HG02798 (cell line): ENCODE measurements at regions not wholly inside any gene's neighbourhood (a gene's known extent, or its start where the extent isn't known, plus 50 kb on each side); places are given as distances from the start of the nearest gene placed in this dataset.
"Not testable (repeated sequence)": the region's sequence is repeated elsewhere in the genome, so short reads cannot be mapped to it uniquely, and the experiment has no call there.

Experiments
- ATAC-seq: cut with Tn5 transposase; IDR thresholded peaks from one replicate; pipeline ENCODE4 v1.9.1; 2021; ENCODE audit warnings: mild to moderate bottlenecking; ENCODE audit not compliant: unreplicated experiment, poor library complexity

GRCh38 chr2:2738276-2738675 is 407.2 kb upstream of the MYT1L start:
- no peak for ATAC-seq

GRCh38 chr2:2735041-2735440 is 404.0 kb upstream of the MYT1L start:
- no peak for ATAC-seq

DNA sequence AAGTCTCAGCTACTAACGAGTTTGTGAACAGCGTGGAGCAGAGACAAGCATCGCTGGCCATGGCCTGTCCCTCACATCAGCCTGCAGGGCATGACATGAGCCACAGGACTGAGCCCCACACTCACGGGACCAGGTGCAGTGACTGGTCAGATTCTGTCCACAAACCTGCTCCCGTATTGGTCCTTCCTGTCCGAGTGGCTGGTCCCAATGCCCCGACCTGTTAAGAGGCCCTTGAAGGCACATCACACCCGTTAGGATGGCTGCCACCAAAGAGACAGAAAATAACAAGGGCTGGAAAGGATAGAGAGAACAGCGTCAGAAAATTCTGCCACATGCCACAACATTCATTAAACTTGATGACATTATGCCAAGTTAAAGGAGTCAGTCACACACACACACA is 403.2 kb upstream of the MYT1L start:
- ATAC-seq: no peak

DNA sequence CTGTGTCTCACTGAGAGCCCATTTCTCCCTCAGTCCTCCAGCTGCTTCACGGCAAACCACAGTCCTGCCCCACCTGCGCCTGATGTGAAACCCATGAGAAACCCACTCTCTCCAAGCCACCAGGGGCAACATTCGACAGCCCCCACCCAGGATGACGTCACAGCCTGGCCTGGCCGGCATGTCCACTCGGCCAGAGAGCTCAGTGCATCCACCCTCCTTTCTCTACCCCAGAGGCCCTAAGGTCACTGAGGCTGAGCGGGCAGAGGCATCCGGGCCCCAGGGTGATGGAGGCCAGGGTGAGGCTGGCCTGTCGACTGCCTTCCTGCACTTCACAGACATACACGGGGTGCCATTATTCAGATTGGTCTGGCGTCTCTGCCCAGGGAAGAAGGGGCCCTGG is 402.7 kb upstream of the MYT1L start:
- ATAC-seq: no peak

GRCh38 chr2:2732331-2733119 is 401.4 kb upstream of the MYT1L start:
- ATAC-seq: no peak

DNA sequence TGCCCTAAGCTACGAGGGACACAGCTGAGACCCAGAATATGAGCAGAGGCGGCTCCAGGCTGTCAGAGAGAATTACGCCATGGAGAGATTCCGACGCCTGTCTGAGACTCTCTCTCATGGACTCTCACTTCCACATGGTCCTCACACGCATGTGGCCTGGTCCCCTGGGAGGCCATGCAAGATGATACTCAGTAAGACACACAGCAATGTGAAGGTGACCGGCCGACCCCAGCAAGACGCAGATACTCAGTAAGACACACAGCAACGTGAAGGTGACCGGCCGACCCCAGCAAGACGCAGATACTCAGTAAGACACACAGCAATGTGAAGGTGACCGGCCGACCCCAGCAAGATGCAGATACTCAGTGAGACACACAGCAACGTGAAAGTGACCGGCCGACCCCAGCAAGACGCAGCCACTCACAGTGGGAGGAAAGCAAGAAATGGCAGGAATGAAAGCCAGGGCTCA is 400.8 kb upstream of the MYT1L start:
- ATAC-seq: no peak

GRCh38 chr2:2731101-2731815 is 400.2 kb upstream of the MYT1L start:
- ATAC-seq: no peak

DNA sequence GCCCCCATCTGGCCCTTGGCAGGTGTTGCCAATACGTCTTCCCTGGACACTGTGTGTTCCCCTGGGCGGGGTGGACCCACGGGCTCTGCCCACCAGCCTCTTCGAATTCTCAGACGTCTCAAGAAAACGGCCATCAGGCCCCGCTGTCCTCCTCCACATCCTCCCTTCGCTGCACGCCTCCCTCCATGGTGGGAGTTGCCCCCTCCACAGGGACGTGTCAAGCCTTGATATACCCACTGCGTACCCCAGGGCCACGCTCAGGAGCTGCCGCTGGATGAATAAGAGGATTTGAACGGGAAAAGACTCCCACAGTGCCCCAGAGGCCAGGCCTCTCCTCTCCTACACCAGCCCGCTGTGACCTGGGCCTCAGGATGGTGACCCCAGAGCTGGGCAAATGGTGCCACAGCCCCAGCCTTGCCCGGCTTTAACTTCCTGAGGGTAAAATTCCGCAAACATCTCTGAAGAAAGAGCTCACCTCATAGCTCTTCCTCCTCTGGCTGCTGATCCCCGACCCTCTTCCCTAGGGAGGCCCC is 399.3 kb upstream of the MYT1L start:
- ATAC-seq: no peak

DNA sequence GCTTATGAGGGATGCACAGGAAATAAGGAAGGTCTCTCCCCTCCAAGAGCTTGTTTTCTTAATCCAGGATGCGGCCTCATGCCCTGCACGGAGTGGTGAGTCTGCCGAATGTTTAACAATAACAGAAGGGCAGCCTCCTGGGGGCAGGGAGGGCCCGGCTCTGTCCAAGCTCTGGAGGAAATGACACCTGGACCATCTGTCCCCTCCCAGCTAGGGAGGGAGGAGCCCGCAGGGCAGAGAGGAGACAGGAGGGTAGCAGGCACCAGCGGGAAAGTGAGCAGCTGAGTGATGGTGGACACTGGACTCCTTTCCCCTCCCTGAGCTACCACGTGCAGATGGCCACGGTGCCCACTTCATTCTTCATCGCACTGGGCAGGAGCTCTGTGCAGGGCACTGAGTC is 398.2 kb upstream of the MYT1L start:
- no peak for ATAC-seq

GRCh38 chr2:2728635-2729034 is 397.6 kb upstream of the MYT1L start:
- no peak for ATAC-seq

DNA sequence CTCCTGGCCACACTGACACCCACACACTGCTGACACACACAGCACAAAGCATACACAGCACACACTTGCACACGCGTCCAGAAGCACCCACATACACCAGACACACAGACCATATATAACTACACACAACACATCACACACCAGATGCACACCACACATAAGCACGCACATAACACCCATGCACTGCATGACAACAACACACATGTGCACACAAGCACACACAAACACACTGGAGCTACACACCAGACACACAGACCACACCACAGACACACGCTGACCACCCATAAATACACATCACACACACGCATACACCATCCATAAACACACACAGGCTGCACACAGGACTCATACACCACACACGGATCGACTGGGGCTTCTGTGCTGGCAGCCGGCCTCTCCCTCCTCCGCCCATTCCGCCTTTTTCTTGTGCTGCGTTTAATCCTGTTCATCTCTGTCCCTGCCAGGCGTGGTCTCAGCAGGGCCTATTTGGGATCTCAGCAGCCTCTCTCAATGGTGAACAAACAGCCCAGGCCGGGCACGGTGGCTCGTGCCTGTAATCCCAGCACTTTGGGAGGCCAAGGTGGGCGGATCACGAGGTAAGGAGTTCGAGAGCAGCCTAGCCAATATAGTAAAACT is 396.9 kb upstream of the MYT1L start:
- ATAC-seq: no peak

GRCh38 chr2:2726163-2726562 is 395.1 kb upstream of the MYT1L start:
- ATAC-seq: no peak

- ATAC-seq: no peak
Observed at GRCh38 chr2:2723064-2723463, 392.0 kb upstream of the MYT1L start.

- no peak for ATAC-seq
Observed at GRCh38 chr2:2721296-2721835, 390.3 kb upstream of the MYT1L start.

DNA sequence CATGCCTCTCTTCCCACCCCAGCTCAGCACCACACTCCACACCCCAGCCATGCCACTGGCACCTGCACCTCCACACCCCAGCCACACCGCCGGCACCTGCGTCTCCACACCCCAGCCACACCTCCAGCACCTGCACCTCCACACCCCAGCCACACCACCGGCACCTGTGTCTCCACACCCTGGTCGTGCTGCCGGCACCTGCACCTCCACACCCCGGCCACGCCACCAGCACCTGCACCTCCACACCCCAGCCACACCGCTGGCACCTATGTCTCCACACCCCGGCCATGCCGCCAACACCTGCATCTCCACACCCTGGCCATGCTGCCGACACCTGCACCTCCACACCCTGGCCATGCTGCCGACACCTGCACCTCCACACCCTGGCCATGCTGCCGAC is 389.7 kb upstream of the MYT1L start:
- ATAC-seq: not testable (repeated sequence)

GRCh38 chr2:2720351-2720750 is 389.3 kb upstream of the MYT1L start:
- no peak for ATAC-seq

DNA sequence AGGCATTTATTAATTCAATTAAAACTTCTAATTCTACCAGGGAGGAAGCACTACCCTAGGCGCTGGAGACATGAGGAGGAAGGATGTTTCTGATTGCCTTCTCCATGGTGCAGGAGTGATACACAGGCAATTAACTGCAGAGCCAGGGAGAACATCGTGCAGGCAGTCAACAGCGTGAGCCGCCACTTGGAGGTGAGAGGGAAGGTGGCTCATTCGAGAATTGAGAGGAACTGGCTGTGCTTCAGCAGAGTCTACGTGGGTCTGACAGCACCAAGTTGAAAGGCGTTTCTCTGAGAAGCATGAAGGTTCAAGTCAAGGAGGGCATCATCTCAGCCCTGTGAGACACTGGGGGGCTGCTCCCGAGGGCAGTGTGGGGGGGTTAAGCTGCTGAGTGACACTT is 388.7 kb upstream of the MYT1L start:
- ATAC-seq: no peak

- no peak for ATAC-seq
Observed at GRCh38 chr2:2719015-2719414, 387.9 kb upstream of the MYT1L start.

GRCh38 chr2:2717406-2717805 is 386.3 kb upstream of the MYT1L start:
- no peak for ATAC-seq

GRCh38 chr2:2716771-2717170 is 385.7 kb upstream of the MYT1L start:
- ATAC-seq: no peak
